ENCODE measurements at regions not wholly inside any gene's neighbourhood (a gene's known extent, or its start where the extent isn't known, plus 50 kb on each side); places are given as distances from the start of the nearest gene placed in this dataset.
"Not testable (repeated sequence)": the region's sequence is repeated elsewhere in the genome, so short reads cannot be mapped to it uniquely, and the experiment has no call there.

- DNase-seq, result no peak
Observed at GRCh38 chr14:88929656-88930436, 105.4 kb downstream of the TTC8 start.

- DNase-seq, result no peak
Observed at GRCh38 chr14:88931321-88932110, 107.1 kb downstream of the TTC8 start.

- peak; percentile 8 for DNase-seq
Observed at GRCh38 chr14:88933191-88933590, 108.7 kb downstream of the TTC8 start.

- no peak for DNase-seq
Observed at GRCh38 chr14:88934351-88934806, 109.9 kb downstream of the TTC8 start.

- DNase-seq, result no peak
Observed at GRCh38 chr14:88935083-88935482, 110.6 kb downstream of the TTC8 start.

- no peak for DNase-seq
Observed at GRCh38 chr14:88937706-88938105, 113.3 kb downstream of the TTC8 start.

- DNase-seq, result no peak
Observed at GRCh38 chr14:88940671-88941070, 116.2 kb downstream of the TTC8 start.

GRCh38 chr14:88941414-88941813 is 117.0 kb downstream of the TTC8 start:
- DNase-seq, result no peak

GRCh38 chr14:88947646-88948598 is 123.5 kb downstream of the TTC8 start:
- no peak for DNase-seq

- no peak for DNase-seq
Observed at GRCh38 chr14:88950069-88950468, 125.6 kb downstream of the TTC8 start.

GRCh38 chr14:88951370-88951769 is 126.9 kb downstream of the TTC8 start:
- DNase-seq, result no peak

GRCh38 chr14:88952901-88953300 is 128.4 kb downstream of the TTC8 start:
- DNase-seq, result no peak

GRCh38 chr14:88955455-88955854 is 131.0 kb downstream of the TTC8 start:
- DNase-seq, result no peak

- DNase-seq, result no peak
Observed at GRCh38 chr14:88960496-88960895, 136.0 kb downstream of the TTC8 start.

- no peak for DNase-seq
Observed at GRCh38 chr14:88961214-88961613, 136.8 kb downstream of the TTC8 start.

GRCh38 chr14:88962356-88962755 is 137.9 kb downstream of the TTC8 start:
- DNase-seq, result no peak

- DNase-seq, result no peak
Observed at GRCh38 chr14:88967299-88967698, 142.8 kb downstream of the TTC8 start.

GRCh38 chr14:88975043-88975830 is 150.8 kb downstream of the TTC8 start:
- no peak for DNase-seq

- DNase-seq, result no peak
Observed at GRCh38 chr14:88975926-88976325, 151.5 kb downstream of the TTC8 start.

GRCh38 chr14:88980907-88981306 is 156.5 kb downstream of the TTC8 start:
- DNase-seq, result not testable (repeated sequence)

- no peak for DNase-seq
Observed at GRCh38 chr14:88981948-88982347, 157.5 kb downstream of the TTC8 start.

- DNase-seq, result no peak
Observed at GRCh38 chr14:88983755-88984154, 159.3 kb downstream of the TTC8 start.
